Right renal pelvis (tissue), 4 donors: ENCODE measurements at regions not wholly inside any gene's neighbourhood (a gene's known extent, or its start where the extent isn't known, plus 50 kb on each side); places are given as distances from the start of the nearest gene placed in this dataset.

ENCODE experiments used
- DNase-seq, 4 donors: peaks; one replicate each; pipeline ENCODE4 v3.0.0-alpha.2; 2013; ENCODE audit warnings: low read depth in 4 of 4, low spot score in 3 of 4, missing footprints in 1 of 4

DNA sequence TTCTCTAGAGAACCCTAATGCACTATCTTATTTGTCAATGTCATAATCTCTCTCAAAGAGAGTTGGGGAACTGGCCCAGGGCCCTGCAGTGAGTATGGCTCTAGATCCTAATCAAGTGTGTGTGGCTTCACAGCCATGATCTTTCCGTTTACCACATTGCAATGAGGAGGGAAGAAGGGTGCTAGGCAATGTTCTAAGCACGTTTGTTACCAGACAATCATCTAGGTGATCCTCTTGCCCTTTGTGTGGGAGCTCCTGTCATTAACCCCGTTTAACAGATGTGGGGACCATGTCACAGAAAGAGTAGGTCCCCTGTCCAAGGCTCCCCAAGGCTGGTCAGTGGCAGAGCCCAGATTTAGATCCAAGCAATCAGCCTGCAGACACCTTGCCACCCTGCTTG, 128.2 kb upstream of the IRX4 start:
- DNase-seq: no peak

DNA sequence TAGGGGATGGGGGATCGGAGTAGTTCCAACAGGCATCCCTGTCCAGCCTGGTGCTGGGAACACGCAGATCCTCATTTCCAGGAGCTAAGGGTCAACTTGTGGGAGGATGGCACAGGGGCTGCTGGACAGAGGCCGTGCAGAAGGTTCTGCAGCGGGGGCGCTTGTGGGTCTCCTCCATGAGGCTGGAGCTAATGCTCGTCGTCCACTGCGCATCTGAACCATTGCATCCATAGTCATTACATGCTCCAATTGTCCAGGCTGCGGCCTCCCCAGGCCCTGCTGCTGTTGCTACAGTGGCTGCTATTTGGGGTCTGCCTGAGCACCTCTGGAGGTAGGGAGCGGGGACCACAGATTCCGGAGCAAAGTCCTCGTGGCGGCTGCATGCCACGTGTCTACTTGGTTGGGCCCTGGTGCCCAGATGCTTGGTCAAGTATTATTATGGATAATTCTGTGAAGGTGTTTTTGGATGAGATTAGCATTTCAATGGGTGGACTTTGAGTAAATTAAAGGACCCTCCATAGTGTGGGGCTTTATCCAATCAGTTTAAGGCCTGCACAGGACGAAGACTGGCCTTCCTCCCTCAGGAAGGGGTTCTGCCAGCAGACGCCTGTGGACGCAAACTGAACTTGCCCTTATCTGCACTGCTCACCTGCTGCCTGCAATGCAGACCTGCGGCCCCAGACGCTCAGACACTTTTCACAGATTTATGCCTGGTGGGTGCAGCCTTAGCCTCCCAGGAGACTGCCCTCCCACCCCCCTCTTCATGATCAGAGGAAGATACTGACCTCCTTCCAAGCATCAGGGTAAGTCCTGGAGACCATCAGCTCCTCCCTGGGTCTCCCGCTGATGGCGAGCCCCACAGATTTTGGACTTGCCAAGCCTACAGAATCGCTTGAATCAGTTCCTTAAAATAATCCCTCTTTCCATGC, 127.5 kb upstream of the IRX4 start:
- DNase-seq: no peak

DNA sequence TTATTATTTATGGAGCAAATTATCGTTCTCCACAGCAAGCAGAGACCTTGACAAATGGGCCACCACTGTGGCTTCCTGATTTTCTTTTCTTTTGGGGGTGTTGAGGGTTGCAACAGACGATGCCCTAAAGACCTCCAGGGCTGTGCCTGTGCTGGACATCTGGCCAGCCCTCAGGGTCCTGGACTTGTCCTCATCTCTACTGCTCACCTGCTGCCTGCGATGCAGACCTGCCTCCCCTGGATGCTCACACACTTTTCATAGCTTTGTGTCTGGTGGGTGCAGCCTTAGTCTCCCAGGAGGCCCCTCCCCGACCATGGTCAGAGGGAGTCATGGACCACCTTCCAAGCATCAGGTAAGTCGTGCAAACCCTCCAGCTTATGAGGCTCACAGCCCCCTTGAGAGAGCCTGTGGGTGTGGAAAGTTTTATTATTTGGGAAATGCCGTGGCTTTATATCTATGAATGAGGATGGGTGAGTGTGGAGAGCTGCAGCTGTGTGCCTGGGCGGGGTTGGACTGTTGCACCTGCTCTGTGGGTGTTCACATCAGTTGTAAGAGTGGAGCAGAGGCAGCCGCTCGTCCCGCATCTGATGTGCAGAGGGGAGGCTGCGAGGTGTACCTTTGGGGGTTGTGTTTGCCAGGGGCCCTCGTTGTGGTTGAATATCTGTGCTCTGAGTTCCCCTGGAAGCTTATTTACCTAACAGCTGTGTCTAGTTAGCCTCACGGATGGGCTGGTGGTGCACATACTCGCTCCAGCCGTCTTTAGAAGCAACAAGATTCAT, 126.3 kb upstream of the IRX4 start:
- no peak for DNase-seq

DNA sequence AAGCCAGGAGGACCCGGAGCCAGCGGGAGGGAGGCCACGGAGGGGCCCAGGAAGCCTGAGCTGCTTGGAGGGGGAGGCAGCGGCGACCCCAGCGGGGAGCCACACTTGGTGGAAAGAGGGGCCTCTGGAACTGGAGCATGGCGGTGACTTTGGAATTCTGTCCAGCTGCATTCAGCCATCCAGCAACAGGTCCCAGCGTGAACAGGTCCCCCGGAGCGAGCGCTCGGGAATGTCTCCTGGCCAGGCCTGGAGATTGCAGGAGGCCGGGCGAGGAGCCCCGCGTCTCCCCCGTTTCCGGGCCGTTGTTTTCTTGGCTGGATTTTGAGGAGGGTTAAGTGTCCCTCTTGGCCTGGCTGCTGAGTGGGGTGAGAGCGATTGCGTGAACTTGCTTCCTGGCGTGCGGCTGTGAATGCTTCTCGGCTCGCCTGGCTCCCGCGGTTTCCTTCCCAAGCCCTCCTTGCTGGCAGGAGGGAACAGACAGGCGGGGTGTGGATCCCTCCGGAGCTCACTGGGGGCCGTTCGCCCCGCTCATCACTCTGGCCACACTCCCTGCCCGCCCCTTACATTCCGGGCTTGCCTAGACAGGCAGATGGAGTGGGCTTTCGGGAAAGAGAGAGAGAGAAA, 125.3 kb upstream of the IRX4 start:
- DNase-seq: peak in 1 of 4 donors; percentile 5

DNA sequence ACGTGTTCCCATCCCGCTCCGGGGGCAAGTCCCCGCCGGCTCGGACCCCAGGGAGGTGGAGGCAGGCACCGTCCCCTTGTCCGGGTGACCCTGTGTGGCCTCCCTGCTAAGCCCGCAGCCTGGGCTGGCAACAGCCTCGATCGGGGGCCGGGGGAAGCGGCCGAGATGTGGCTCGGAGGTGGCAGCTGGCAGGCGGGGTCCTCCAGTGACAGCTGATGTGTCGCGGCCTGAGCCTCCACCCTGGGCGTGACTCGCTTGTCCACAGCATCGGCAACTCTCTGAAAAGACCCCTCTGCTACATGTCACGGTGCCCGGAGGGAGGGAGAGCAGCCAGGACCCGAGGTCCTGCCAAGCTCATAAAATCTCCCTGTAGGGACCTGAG, 124.8 kb upstream of the IRX4 start:
- no peak for DNase-seq

DNA sequence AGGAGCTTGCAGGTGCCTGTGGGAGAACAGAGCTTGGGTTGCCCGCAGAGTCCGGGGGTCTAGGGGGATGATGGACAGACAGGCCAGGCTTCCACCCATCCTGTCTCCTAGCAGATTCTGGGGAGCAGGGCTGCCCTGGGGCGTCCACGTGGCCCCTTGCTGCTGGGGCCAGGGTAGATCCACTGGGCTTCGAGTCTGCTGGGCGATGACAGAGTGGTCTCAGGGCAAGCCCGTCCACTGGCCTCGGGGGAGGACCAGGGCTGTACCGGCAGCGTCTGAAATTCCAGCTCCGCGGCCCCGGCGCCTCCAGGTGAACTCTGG, 124.2 kb upstream of the IRX4 start:
- no peak for DNase-seq

DNA sequence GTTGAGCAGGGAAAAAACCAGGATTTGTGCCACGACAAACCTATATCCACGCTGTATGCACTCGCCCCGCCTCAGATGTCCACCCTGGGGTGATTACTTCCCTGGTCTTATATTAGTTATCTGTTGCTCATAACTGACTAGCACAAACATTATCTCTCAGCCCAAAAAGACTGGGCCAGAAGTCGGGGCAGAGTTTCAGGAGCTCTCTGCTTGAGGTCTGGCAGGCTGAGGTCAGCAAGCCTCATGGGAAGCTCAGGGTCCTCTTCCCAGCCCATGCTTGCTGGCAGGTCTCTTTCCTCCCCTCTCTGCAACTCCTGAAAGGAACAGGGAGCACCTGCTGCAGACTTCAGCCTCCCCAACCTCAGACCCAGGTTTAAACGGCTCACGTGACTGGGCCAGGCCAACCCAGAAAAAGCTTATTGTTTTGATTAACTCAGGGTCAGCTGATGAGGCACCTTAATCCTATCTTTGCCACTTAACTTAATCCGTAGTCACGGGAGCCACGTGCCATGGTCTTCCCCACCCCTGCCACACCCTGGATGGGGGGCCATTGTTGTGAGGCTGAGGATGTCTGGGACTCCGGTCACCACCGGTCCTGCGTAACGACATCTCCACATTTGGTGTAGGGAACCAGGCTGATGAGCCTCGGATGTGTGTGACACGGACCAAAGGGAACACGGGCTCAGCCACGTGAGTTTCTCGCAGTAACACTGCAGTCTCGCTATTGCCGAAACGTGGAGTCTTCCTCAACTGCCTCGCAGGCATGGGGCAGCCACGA, 123.7 kb upstream of the IRX4 start:
- no peak for DNase-seq

DNA sequence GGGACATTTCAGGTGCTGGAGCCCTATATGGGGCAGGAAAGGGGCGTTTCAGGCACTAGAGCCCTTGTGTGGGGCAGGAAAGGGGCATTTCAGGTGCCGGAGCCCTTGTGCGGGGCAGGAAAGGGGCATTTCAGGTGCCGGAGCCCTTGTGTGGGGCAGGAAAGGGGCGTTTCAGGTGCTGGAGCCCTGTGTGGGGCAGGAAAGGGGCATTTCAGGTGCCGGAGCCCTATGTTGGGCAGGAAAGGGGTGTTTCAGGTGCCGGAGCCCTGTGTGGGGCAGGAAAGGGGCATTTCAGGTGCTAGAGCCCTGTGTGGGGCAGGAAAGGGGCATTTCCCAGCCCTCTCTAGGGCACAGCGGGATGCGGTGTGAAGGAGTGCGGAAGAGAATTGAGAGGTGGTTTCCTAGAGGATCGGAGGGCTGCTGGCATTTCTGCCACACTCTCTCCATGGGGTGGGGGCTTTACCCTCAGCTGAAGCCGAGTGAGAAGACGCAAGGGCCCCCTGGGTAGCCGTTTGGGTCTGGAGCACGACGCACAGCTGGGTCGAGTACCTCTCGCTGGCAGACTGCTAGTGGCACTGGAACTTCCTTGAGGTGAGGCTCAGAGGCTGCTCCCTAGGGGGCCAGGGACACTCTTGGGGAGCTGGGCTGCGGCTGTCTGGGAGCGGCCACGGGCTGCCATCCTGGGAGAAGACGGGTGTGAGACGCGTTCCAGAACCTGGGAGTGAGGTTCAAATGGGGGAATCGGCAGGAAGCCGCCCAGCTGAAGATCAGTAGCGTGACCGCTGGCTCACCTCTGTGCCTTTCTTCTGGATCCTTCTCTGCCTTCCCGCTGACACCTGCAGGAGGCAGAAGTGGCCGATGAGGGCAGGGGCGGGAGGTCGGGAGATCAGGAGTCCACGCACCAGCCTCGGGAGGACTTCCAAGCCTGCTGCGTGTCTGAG, 122.6 kb upstream of the IRX4 start:
- DNase-seq: no peak

DNA sequence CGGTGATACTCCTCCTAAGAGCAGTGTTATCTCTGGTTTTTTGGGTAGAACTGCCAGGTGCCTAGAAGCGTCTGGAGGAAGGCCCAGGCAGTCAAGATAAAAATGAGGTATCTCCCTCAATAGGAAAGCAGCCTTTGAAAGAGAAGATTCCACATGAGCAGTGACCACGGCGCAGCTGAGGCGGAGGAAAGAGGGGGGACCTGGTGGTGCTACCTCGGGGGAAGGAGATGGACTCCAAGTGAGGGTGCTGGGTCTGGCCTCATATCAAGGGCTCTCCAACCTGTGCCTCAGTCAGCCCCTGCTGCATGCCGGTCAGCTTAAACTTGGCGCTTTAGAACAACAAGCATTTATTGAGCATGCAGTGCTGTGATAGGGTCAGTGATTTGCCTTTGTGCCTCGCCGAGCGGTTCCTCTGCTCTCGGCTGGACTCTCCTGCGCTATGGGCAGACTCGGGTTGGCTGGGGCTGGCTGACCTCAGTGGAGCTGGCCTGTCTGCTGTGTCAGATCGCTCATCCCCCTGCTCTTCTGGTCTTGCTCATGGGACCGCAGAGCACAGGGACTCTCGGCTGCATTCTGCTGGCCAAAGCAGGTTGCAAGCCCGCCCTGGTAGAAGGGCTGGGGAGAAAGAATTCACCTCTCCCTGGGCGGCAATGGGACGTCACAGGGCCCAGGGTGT, 121.1 kb upstream of the IRX4 start:
- no peak for DNase-seq

DNA sequence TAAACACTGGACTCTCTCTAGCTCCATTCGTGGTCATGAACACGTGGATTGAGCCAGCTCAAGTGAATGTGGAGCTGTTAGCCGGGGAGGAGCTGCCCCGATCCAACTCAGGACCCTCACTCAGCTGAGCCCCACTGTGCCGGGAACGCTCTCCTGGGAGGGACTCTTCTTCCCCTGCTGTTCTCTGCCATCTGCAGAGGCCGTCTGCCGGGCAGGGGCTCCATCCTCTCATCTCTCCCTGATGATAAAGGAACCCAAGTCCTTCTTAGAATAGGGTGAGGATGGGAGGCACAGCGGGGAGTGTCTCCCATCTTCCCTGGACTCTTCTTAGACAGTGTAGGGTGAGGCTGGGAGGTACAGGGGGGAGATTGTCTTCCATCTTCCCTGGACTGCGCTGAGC, 120.5 kb upstream of the IRX4 start:
- no peak for DNase-seq

DNA sequence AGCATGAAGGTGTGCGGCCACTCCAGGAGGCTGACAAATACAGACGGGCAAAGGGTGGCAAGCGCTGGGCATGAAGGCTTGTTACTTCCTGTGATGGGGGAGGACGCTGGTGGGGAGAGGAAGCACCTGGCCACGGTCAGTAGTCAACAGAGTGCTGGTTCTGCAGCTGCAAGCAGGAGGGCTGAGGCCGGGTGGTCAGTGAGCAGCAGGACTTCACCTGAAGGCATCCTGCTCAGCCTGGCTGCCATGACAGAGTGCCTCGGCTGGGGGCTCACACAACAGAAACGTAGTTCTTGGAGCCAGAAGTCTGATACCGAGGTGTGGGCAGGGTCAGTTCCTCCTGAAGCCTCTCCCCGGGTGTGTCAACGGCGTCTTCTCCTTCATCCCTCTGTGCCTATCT, 118.6 kb upstream of the IRX4 start:
- DNase-seq: no peak

DNA sequence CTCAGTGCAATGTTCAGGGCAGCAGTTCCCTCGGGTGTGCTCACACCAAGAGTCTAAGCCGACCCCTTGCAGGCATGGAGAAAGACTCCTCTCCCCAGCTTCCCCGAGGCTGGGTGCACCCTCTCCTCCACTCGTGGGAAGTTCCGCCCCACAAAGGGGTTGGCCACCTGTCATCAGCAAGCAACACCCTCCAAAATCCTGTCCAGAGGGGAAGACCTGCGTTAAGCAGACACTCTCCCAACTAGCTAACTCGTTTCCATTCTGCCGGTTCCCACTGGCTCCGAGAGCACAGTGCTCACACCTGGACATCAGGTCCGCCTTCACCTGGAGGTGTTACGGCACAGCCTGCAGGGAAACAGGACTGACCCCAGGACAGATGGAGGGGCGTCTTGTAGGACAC, 117.9 kb upstream of the IRX4 start:
- no peak for DNase-seq

DNA sequence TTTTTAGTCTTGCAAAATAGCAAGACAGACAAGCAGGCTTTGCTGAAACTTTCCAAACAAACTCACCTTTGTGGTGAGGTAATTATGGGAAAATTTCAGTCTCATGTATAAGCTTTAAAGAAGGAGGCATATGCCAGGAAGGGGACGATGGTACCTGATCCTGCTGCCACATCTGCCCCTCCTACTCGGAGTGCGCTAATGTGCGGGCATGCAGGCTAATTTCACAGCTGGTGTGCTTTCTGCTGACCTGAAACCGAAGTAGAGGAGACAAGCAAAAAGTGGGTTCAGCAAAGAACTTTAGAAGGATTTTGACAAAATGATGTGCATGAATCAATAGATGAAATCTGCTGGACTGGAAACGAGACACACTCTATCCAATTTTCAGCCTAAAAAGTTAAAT, 117.1 kb upstream of the IRX4 start:
- DNase-seq: no peak

DNA sequence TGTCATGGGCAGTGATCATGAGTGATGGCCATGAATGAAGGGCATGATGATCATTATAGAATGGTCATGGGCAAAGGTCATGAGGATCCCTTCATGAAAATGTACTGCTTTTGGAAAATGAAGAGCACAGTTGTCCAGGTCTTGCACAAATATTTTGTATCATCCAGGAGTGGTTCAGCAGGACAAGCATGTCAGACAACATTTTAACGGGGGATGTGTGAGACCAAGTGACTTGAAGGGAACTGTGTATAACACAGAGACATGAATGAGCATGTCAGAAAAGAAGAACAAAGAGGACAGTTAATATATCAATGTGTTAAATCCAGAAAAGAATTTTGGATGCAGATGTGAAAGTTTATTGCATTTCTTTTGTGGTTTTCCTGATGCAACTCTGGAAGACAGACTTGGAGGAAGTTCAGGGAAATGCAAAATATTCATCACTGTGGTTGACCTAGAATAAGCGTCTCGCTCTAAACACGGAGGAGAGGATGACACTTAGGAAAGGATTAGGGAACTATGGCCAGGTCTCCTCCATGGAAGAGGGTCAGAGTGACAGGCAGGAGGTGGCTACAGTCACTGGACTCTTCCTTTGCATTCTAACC, 116.1 kb upstream of the IRX4 start:
- DNase-seq: no peak

DNA sequence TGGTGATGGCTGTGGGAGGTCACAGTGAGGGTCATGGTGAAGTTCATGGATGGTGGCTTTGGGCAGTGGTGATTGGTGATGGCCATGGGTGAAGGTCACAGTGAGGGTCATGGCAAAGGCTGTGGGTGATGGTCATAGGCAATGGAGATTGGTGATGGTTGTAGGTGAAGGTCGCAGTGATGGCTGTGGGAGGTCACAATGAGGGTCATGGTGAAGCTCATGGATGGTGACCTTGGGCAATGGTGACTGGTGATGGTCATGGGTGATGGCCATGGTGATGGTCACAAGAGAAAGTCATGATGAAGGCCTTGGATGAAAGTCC, 115.6 kb upstream of the IRX4 start:
- no peak for DNase-seq

DNA sequence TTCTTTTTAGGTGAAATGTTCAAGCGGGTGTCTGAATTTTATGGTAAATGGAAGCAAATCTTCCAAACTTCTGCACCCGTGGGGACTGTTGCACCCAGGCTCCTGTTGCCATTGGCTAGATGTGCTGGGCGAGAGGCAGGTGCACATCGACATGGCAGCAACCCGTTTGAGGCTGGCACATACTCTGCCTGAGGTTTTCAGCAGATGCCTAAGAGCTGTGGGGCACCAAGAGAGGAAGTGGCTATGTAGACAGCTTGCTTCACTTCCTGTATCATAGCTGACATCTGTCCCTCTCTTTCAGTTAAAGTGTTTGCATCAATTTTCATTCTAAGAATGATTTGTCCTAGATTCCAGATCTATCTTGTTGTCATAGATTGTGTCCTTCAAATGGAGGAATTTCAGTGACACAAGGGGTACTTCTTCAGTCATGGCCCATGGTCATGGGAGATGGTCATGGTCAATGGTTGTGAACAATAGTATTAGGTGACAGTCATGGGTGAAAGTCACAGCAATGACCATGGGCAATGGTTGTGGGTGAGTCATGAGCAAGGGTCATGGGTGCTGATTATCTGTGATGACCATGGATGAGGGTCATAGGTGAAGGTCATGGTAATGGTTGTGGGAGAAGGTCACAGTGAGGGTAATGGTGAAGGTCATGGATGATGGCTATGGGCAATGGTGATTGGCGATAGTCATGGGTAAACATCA, 115.1 kb upstream of the IRX4 start:
- DNase-seq: no peak

DNA sequence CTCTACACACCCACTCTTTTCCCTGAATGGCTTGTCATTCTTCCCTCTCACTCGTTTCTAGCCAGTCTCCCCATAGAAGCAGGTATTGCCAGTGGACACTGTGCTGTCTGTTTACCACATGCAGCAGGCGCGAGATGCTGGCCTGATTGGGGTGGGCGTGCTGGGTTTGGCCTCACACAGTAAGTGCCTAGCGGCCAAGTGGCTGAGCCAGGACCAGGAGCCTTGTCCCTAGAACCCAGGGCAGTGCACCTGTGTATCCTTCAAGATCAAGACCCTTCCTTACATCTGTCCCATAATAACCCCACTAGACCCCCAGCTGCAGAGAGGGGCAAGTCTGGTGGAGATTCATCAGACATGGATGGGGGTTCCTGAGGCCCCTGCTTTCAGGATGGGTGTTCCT, 112.8 kb upstream of the IRX4 start:
- no peak for DNase-seq

DNA sequence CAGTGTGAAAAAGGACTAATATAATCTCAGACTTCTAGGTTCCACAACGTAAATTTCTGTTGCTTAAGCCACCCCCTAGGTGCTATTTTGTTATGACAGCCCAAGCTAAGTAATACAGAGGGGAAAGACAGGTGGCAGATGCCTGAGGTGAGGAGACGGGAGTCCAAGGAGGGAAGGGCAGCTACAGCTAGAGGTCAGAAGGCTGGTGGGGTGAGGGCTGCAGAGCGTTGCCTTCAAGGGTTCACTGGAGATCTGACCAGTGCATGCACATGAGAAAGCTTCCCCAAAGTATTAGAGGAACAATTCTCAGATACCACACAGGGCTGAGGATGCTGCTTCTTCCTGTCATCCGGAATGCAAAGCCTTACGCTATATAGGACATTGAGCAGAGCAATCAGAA, 104.7 kb upstream of the IRX4 start:
- DNase-seq: no peak
